ENCODE measurements at regions not wholly inside any gene's neighbourhood (a gene's known extent, or its start where the extent isn't known, plus 50 kb on each side); places are given as distances from the start of the nearest gene placed in this dataset.

GRCh38 chr15:62474771-62475124 lies 309.7 kb upstream of the C2CD4B start:
- Histone ChIP-seq H3K27me3 (ENCODE audit: insufficient read depth, low read depth, low read length) (no peaks in the 10 kb centered on the region), H4K20me1 (ENCODE audit: insufficient read depth) (no peaks in the 10 kb centered on the region), H2AFZ (ENCODE audit: low read depth, low read length) (no peak overlapping the region), H3K9me2 (ENCODE audit: insufficient read depth, low read length) (no peaks in the 10 kb centered on the region), H3K9me3 (ENCODE audit: low read length) (no peaks in the 10 kb centered on the region), H3K27ac (ENCODE audit: low read length) (no peak overlapping the region), H3K9ac (ENCODE audit: low read length) (no peak overlapping the region), H3K4me2 (ENCODE audit: low read length) (no peak overlapping the region), H3F3A (ENCODE audit: insufficient read depth, low read length, poor library complexity, severe bottlenecking) (no peaks in the 10 kb centered on the region), H3K4me3 (ENCODE audit: low read length) (no peak overlapping the region), H3K36me3 (ENCODE audit: insufficient read depth, low read length) (no peaks in the 10 kb centered on the region), H3K79me2 (replicated peaks; ENCODE audit: insufficient read depth, low read length) (no peaks in the 10 kb centered on the region)
- no peak for TF ChIP-seq MXI1 (conservative IDR thresholded peaks at IDR 0.05; ENCODE audit: poor library complexity, severe bottlenecking)
- TF ChIP-seq POLR2AphosphoS5 (IDR thresholded peaks at IDR 0.05), result no peak
- TF ChIP-seq, protein P1, sequence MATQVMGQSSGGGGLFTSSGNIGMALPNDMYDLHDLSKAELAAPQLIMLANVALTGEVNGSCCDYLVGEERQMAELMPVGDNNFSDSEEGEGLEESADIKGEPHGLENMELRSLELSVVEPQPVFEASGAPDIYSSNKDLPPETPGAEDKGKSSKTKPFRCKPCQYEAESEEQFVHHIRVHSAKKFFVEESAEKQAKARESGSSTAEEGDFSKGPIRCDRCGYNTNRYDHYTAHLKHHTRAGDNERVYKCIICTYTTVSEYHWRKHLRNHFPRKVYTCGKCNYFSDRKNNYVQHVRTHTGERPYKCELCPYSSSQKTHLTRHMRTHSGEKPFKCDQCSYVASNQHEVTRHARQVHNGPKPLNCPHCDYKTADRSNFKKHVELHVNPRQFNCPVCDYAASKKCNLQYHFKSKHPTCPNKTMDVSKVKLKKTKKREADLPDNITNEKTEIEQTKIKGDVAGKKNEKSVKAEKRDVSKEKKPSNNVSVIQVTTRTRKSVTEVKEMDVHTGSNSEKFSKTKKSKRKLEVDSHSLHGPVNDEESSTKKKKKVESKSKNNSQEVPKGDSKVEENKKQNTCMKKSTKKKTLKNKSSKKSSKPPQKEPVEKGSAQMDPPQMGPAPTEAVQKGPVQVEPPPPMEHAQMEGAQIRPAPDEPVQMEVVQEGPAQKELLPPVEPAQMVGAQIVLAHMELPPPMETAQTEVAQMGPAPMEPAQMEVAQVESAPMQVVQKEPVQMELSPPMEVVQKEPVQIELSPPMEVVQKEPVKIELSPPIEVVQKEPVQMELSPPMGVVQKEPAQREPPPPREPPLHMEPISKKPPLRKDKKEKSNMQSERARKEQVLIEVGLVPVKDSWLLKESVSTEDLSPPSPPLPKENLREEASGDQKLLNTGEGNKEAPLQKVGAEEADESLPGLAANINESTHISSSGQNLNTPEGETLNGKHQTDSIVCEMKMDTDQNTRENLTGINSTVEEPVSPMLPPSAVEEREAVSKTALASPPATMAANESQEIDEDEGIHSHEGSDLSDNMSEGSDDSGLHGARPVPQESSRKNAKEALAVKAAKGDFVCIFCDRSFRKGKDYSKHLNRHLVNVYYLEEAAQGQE (IDR thresholded peaks at IDR 0.05; ENCODE audit: borderline replicate concordance), result no peak
- TF ChIP-seq EP300 (conservative IDR thresholded peaks at IDR 0.05; ENCODE audit: poor library complexity, severe bottlenecking), result no peak
- TF ChIP-seq EZH2 (IDR thresholded peaks at IDR 0.05; ENCODE audit: borderline replicate concordance, insufficient read depth, low read length, poor library complexity, severe bottlenecking), result no peak
- no peak for TF ChIP-seq RAD21 (conservative IDR thresholded peaks at IDR 0.05)
- no peak for TF ChIP-seq SMC3 (conservative IDR thresholded peaks at IDR 0.05; ENCODE audit: poor library complexity)
- TF ChIP-seq TAF1 (IDR thresholded peaks at IDR 0.05; ENCODE audit: low read depth), result no peak
- TF ChIP-seq, protein P2, sequence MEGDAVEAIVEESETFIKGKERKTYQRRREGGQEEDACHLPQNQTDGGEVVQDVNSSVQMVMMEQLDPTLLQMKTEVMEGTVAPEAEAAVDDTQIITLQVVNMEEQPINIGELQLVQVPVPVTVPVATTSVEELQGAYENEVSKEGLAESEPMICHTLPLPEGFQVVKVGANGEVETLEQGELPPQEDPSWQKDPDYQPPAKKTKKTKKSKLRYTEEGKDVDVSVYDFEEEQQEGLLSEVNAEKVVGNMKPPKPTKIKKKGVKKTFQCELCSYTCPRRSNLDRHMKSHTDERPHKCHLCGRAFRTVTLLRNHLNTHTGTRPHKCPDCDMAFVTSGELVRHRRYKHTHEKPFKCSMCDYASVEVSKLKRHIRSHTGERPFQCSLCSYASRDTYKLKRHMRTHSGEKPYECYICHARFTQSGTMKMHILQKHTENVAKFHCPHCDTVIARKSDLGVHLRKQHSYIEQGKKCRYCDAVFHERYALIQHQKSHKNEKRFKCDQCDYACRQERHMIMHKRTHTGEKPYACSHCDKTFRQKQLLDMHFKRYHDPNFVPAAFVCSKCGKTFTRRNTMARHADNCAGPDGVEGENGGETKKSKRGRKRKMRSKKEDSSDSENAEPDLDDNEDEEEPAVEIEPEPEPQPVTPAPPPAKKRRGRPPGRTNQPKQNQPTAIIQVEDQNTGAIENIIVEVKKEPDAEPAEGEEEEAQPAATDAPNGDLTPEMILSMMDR (IDR thresholded peaks at IDR 0.05; ENCODE audit: poor library complexity, severe bottlenecking), result no peak

DNA sequence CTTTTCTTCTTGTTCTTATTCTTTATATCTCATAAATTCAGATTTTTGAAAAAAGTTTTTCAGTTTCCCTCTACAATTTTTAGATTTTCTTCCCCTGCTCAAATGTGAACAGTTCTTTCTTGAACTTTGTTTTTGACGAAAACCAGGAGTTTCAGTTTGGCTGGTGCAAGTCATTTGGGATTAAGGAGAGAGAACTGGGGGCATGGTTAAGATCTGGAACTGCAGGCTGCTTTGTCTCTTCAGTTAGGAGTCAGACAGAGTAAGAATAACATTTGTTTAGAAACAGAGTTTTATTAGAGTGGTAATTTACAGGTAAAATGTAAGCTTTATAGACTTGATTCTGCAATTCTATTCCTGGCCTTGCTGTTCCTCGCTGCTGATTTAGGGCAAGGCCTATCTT lies 310.5 kb upstream of the C2CD4B start:
- no peaks in the 10 kb centered on the region for H3K79me2 ChIP-seq (replicated peaks; ENCODE audit: insufficient read depth, low read length)
- H3K9me2 ChIP-seq (ENCODE audit: insufficient read depth, low read length), result no peaks in the 10 kb centered on the region
- H3F3A ChIP-seq (ENCODE audit: insufficient read depth, low read length, poor library complexity, severe bottlenecking), result no peaks in the 10 kb centered on the region
- H3K36me3 ChIP-seq (ENCODE audit: insufficient read depth, low read length), result no peaks in the 10 kb centered on the region
- no peak overlapping the region for H3K9ac ChIP-seq (ENCODE audit: low read length)
- H2AFZ ChIP-seq (ENCODE audit: low read depth, low read length), result no peak overlapping the region
- TF ChIP-seq SMC3 (conservative IDR thresholded peaks at IDR 0.05; ENCODE audit: poor library complexity), result no peak
- TF ChIP-seq RAD21 (conservative IDR thresholded peaks at IDR 0.05), result no peak
- no peak for TF ChIP-seq POLR2AphosphoS5 (IDR thresholded peaks at IDR 0.05)
- TF ChIP-seq, protein P1 (IDR thresholded peaks at IDR 0.05; ENCODE audit: borderline replicate concordance), result no peak
- TF ChIP-seq TAF1 (IDR thresholded peaks at IDR 0.05; ENCODE audit: low read depth), result no peak
- TF ChIP-seq MXI1 (conservative IDR thresholded peaks at IDR 0.05; ENCODE audit: poor library complexity, severe bottlenecking), result no peak
- no peak for TF ChIP-seq EZH2 (IDR thresholded peaks at IDR 0.05; ENCODE audit: borderline replicate concordance, insufficient read depth, low read length, poor library complexity, severe bottlenecking)
- TF ChIP-seq EP300 (conservative IDR thresholded peaks at IDR 0.05; ENCODE audit: poor library complexity, severe bottlenecking), result no peak
- TF ChIP-seq, protein P2 (IDR thresholded peaks at IDR 0.05; ENCODE audit: poor library complexity, severe bottlenecking), result no peak
- H3K4me3 ChIP-seq (ENCODE audit: low read length), result no peak overlapping the region
- no peak overlapping the region for H3K27ac ChIP-seq (ENCODE audit: low read length)
- no peaks in the 10 kb centered on the region for H3K9me3 ChIP-seq (ENCODE audit: low read length)
- H3K4me2 ChIP-seq (ENCODE audit: low read length), result no peak overlapping the region
- H3K27me3 ChIP-seq (ENCODE audit: insufficient read depth, low read depth, low read length), result no peaks in the 10 kb centered on the region
- H4K20me1 ChIP-seq (ENCODE audit: insufficient read depth), result no peaks in the 10 kb centered on the region
